Kidney (tissue), 13 donors: ENCODE measurements at regions not wholly inside any gene's neighbourhood (a gene's known extent, or its start where the extent isn't known, plus 50 kb on each side); places are given as distances from the start of the nearest gene placed in this dataset.

Experiments
- DNase-seq, 5 donors: peaks; one replicate each; pipeline ENCODE4 v3.0.0-alpha.2; 2013 to 2020
- FAIRE-seq: peaks from 2 replicates; lab custom pipeline; 2012; peaks lifted over from hg19 to GRCh38; lab: Jason Lieb, UNC
- H3K27ac ChIP-seq, 2 donors: one replicate each; pipeline ENCODE4 v1.7.0; 2013; ENCODE audit warnings: low read depth in 2 of 2, low read length in 2 of 2, inconsistent platforms in 1 of 2
- H3K27me3 ChIP-seq: one replicate; pipeline ENCODE4 v1.7.1; 2013; ENCODE audit warnings: low read length, inconsistent platforms; ENCODE audit not compliant: control insufficient read depth, insufficient read depth
- H3K36me3 ChIP-seq, 3 donors: one replicate each; pipeline versions ENCODE4 v1.7.0 to v1.7.1; 2013; ENCODE audit warnings: low read length in 3 of 3, control low read depth in 1 of 3, inconsistent platforms in 1 of 3; ENCODE audit not compliant: insufficient read depth in 3 of 3, control insufficient read depth in 2 of 3
- H3K4me1 ChIP-seq, 3 donors: one replicate each; pipeline versions ENCODE4 v1.7.0 to v1.7.1; 2013; ENCODE audit warnings: low read length in 3 of 3, inconsistent platforms in 1 of 3, low read depth in 1 of 3; ENCODE audit not compliant: control insufficient read depth in 2 of 3, insufficient read depth in 2 of 3
- H3K4me3 ChIP-seq, 3 donors: one replicate each; pipeline versions ENCODE4 v1.7.0 to v1.8.1; 2013; ENCODE audit warnings: low read length in 3 of 3, control low read depth in 1 of 3, inconsistent platforms in 1 of 3
- H3K9ac ChIP-seq, 3 donors: one replicate each; pipeline versions ENCODE4 v1.7.0 to v1.7.1; 2013; ENCODE audit warnings: low read length in 3 of 3, control low read depth in 1 of 3, inconsistent platforms in 1 of 3
- H3K9me3 ChIP-seq, 3 donors: one replicate each; pipeline versions ENCODE4 v1.7.0 to v1.7.1; 2013; ENCODE audit warnings: low read length in 3 of 3, control low read depth in 1 of 3, inconsistent platforms in 1 of 3; ENCODE audit not compliant: control insufficient read depth in 2 of 3, insufficient read depth in 1 of 3
- intact Hi-C: fragments of 100-400 bp; cut with DNase I; formaldehyde crosslinking; loops from one replicate; pipeline ENCODE4 v1.11.1; 2022
- TF ChIP-seq, protein P1 (sequence below): IDR thresholded peaks from 3 replicates; pipeline ENCODE4 v1.5.1; 2012; ENCODE audit warnings: mild to moderate bottlenecking, moderate library complexity, borderline replicate concordance; ENCODE audit not compliant: insufficient read depth; ENCODE audit errors: extremely low read depth
- donor health status: control.
- donor health status: control.
- donor health status: control.
- donor health status: control.
- donor health status: control.
- donor health status: DM: yes; HTN: yes; CAD: no.
- donor health status: Normal renal cell carcinoma (clear cell type).

DNA sequence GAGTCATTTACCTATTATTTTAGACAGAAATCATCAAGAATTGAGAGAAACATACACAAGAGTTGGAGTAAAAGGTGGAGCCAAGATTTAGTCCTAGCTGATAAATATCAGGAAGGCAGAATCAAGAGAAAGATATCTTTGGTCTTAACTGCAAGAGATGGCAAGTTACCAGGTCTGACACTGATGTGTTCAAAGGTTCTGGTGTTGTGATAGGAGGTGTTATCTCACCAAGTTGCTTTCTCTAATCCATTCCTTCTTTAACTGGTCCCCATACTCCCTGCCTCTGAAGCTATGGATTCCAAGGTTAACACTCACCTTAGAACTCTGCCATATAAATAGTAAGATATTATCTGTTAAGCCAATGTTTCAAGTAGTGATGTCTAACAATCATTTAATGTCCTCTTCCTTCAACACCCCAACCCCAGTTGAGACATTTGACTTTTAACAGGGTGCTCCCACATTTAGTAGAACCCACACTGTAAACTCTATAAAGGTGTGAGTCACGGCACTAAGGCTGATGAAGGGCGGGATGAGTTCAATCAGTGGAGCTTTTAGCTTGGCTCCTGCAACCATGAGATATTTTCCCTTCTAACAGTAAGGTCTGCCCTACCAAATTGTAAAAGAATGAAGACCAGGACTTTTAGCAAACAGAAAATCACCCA, 333.7 kb downstream of the RND3 start:
- Histone ChIP-seq H3K4me3 (no peak overlapping the region), H3K9me3 (no peaks in the 10 kb centered on the region), H3K27me3 (no peaks in the 10 kb centered on the region), H3K36me3 (no peaks in the 10 kb centered on the region), H3K27ac (no peak overlapping the region), H3K9ac (no peak overlapping the region), H3K4me1 (no peaks in the 10 kb centered on the region)
- FAIRE-seq: no peak
- TF ChIP-seq, protein P1, sequence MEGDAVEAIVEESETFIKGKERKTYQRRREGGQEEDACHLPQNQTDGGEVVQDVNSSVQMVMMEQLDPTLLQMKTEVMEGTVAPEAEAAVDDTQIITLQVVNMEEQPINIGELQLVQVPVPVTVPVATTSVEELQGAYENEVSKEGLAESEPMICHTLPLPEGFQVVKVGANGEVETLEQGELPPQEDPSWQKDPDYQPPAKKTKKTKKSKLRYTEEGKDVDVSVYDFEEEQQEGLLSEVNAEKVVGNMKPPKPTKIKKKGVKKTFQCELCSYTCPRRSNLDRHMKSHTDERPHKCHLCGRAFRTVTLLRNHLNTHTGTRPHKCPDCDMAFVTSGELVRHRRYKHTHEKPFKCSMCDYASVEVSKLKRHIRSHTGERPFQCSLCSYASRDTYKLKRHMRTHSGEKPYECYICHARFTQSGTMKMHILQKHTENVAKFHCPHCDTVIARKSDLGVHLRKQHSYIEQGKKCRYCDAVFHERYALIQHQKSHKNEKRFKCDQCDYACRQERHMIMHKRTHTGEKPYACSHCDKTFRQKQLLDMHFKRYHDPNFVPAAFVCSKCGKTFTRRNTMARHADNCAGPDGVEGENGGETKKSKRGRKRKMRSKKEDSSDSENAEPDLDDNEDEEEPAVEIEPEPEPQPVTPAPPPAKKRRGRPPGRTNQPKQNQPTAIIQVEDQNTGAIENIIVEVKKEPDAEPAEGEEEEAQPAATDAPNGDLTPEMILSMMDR: no peak
- intact Hi-C loops: no loop called here
- DNase-seq: no peak

DNA sequence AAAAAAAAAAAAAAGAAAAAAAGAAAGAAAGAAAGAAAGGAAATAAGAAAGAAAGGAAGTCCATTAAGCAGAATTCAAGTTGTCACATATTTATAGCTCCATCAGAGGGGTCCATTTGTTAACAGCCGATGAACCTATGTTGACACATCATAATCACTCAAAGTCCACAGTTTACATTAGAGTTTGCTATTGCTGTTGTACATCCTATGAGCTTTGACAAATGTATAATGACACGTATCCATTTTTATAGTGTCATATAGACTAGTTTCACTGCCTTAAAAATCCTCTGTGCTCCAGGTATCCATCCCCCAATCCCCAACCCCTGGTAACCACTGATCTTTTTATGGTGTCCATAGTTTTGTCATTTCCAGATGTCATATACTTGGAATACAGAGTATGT, 335.2 kb downstream of the RND3 start:
- DNase-seq (no peak), FAIRE-seq (no peak)
- intact Hi-C loops: no loop called here
- Histone ChIP-seq H3K9ac (no peak overlapping the region), H3K4me1 (no peaks in the 10 kb centered on the region), H3K36me3 (no peaks in the 10 kb centered on the region), H3K27ac (no peak overlapping the region), H3K9me3 (no peaks in the 10 kb centered on the region), H3K27me3 (no peaks in the 10 kb centered on the region), H3K4me3 (no peak overlapping the region)
- TF ChIP-seq, protein P1: no peak

DNA sequence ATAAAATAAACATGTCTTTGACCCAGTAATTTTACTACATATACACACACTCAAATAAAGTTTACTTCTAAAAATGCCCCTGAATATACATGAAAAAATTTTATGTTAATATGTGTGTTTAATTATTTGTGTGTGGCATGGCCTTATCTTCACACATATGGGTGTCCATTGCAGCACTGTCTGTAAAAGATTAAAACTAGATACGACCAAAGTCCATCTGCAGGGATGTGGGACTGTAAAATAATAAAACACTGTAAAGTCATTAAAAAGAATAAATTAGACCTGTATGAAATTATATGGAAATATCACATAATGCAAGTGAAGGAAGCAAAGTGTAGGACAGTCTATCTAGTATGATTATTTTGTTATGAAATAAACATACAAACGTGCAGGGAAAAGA, 337.3 kb downstream of the RND3 start:
- H3K27ac ChIP-seq: no peak overlapping the region
- H3K4me1 ChIP-seq: no peaks in the 10 kb centered on the region
- H3K9ac ChIP-seq: no peak overlapping the region
- DNase-seq (no peak), FAIRE-seq (no peak)
- TF ChIP-seq, protein P1: no peak
- no peaks in the 10 kb centered on the region for H3K36me3 ChIP-seq
- intact Hi-C loops: no loop called here
- no peaks in the 10 kb centered on the region for H3K27me3 ChIP-seq
- no peak overlapping the region for H3K4me3 ChIP-seq
- H3K9me3 ChIP-seq: peaks cover 0 to 7% (median 0%) of the 10 kb centered on the region in 3 donors
